DOHH2 (cell line): ENCODE measurements at regions not wholly inside any gene's neighbourhood (a gene's known extent, or its start where the extent isn't known, plus 50 kb on each side); places are given as distances from the start of the nearest gene placed in this dataset.

Experiments used
- H3F3A ChIP-seq: fragments of 200-600 bp; sonication (generic), shearing (Covaris generic); 2 replicates; pipeline ENCODE4 v1.6.0; 2016; ENCODE audit warnings: antibody characterized with exemption, mild to moderate bottlenecking; ENCODE audit not compliant: control insufficient read depth, insufficient read depth
- H3K27ac ChIP-seq: fragments of 200-600 bp; sonication (generic); 2 replicates; pipeline ENCODE4 v1.5.1; 2014; ENCODE audit warnings: low read depth, mild to moderate bottlenecking, low read length, moderate library complexity
- H3K27me3 ChIP-seq: fragments of 200-600 bp; sonication (generic); 2 replicates; pipeline ENCODE4 v1.6.1; 2014; ENCODE audit warnings: mild to moderate bottlenecking, low read length, mixed read lengths; ENCODE audit not compliant: control insufficient read depth
- H3K36me3 ChIP-seq: fragments of 200-600 bp; sonication (generic); 2 replicates; pipeline ENCODE4 v1.6.1; 2014; ENCODE audit warnings: mild to moderate bottlenecking, low read length, moderate library complexity, mixed read lengths; ENCODE audit not compliant: control insufficient read depth
- H3K4me1 ChIP-seq: fragments of 200-600 bp; sonication (generic); 2 replicates; pipeline ENCODE4 v1.6.1; 2014; ENCODE audit warnings: mild to moderate bottlenecking, low read length, mixed read lengths; ENCODE audit not compliant: control insufficient read depth
- H3K4me2 ChIP-seq: fragments of 200-600 bp; sonication (generic); 2 replicates; pipeline ENCODE4 v1.6.0; 2014; ENCODE audit warnings: mild to moderate bottlenecking, low read length, moderate library complexity
- H3K4me3 ChIP-seq: fragments of 200-600 bp; sonication (generic); 2 replicates; pipeline ENCODE4 v1.5.1; 2014; ENCODE audit warnings: mild to moderate bottlenecking, low read length, mixed read lengths
- H3K79me2 ChIP-seq: fragments of 200-600 bp; sonication (generic); 2 replicates; pipeline ENCODE4 v1.6.1; 2014; ENCODE audit warnings: mild to moderate bottlenecking, low read length, mixed read lengths; ENCODE audit not compliant: control insufficient read depth
- H3K9me2 ChIP-seq: fragments of 200-600 bp; sonication (generic); replicated peaks from 2 replicates; pipeline ENCODE4 v1.6.1; 2014; ENCODE audit warnings: mild to moderate bottlenecking, low read length, mixed read lengths; ENCODE audit not compliant: control insufficient read depth
- H3K9me3 ChIP-seq: fragments of 200-600 bp; sonication (generic); 2 replicates; pipeline ENCODE4 v1.6.1; 2014; ENCODE audit warnings: antibody characterized with exemption, low read length, mixed read lengths; ENCODE audit not compliant: control insufficient read depth, insufficient read depth
- H4K20me1 ChIP-seq: fragments of 200-600 bp; sonication (generic); 2 replicates; pipeline ENCODE4 v1.6.0; 2014; ENCODE audit warnings: low read depth, mild to moderate bottlenecking, antibody characterized with exemption, low read length, moderate library complexity; ENCODE audit not compliant: control insufficient read depth, insufficient read depth
- CTCF ChIP-seq: fragments of 200-600 bp; sonication (generic); IDR thresholded peaks from one replicate; pipeline ENCODE4 v1.5.1; 2014; ENCODE audit warnings: antibody characterized with exemption, mild to moderate bottlenecking, low read depth, low read length; ENCODE audit not compliant: poor library complexity, severe bottlenecking
- EZH2phosphoT487 ChIP-seq: fragments of 200-600 bp; sonication (generic); IDR thresholded peaks from 2 replicates; pipeline ENCODE4 v1.6.1; 2017; ENCODE audit warnings: borderline replicate concordance, mild to moderate bottlenecking, antibody characterized with exemption, low read length, moderate library complexity, mixed read lengths

GRCh38 chr6:90669846-90670245 is 83.0 kb upstream of the MAP3K7 start:
- Histone ChIP-seq H3K36me3 (no peaks in the 10 kb centered on the region), H4K20me1 (no peaks in the 10 kb centered on the region), H3K9me2 (no peaks in the 10 kb centered on the region), H3K4me1 (no peaks in the 10 kb centered on the region), H3F3A (no peaks in the 10 kb centered on the region), H3K4me3 (no peak overlapping the region), H3K79me2 (no peaks in the 10 kb centered on the region), H3K27ac (no peak overlapping the region), H3K27me3 (peaks cover 8% of the 10 kb centered on the region; the same call in 1 of the 2 replicates), H3K4me2 (no peak overlapping the region), H3K9me3 (no peaks in the 10 kb centered on the region)
- TF ChIP-seq EZH2phosphoT487 (no peak), CTCF (no peak)

GRCh38 chr6:90669420-90669819 is 82.5 kb upstream of the MAP3K7 start:
- H3K27me3 ChIP-seq, result peaks cover 8% of the 10 kb centered on the region; the same call in 1 of the 2 replicates
- H4K20me1 ChIP-seq, result no peaks in the 10 kb centered on the region
- H3K4me2 ChIP-seq, result no peak overlapping the region
- H3K27ac ChIP-seq, result no peak overlapping the region
- H3K36me3 ChIP-seq, result no peaks in the 10 kb centered on the region
- no peaks in the 10 kb centered on the region for H3K79me2 ChIP-seq
- no peaks in the 10 kb centered on the region for H3K9me3 ChIP-seq
- H3F3A ChIP-seq, result no peaks in the 10 kb centered on the region
- H3K4me1 ChIP-seq, result no peaks in the 10 kb centered on the region
- no peak for TF ChIP-seq EZH2phosphoT487
- no peak for TF ChIP-seq CTCF
- H3K9me2 ChIP-seq, result no peaks in the 10 kb centered on the region
- no peak overlapping the region for H3K4me3 ChIP-seq

- TF ChIP-seq EZH2phosphoT487 (no peak), CTCF (no peak)
- peaks cover 8% of the 10 kb centered on the region; the same call in 1 of the 2 replicates for H3K27me3 ChIP-seq
These were observed 81.3 kb upstream of the MAP3K7 start for GRCh38 chr6:90668141-90668540.

GRCh38 chr6:90663873-90664272 is 77.0 kb upstream of the MAP3K7 start:
- Histone ChIP-seq H3K9me3 (no peaks in the 10 kb centered on the region), H3K9me2 (no peaks in the 10 kb centered on the region), H3K4me2 (no peak overlapping the region)

More at GRCh38 chr6:90668141-90668540, 81.3 kb upstream of the MAP3K7 start:
- no peaks in the 10 kb centered on the region for H3K4me1 ChIP-seq
- H4K20me1 ChIP-seq, result no peaks in the 10 kb centered on the region
- H3K4me2 ChIP-seq, result no peak overlapping the region
- no peak overlapping the region for H3K4me3 ChIP-seq
- no peaks in the 10 kb centered on the region for H3K9me3 ChIP-seq
- no peaks in the 10 kb centered on the region for H3F3A ChIP-seq
- H3K9me2 ChIP-seq, result no peaks in the 10 kb centered on the region
- no peaks in the 10 kb centered on the region for H3K79me2 ChIP-seq
- H3K36me3 ChIP-seq, result no peaks in the 10 kb centered on the region
- H3K27ac ChIP-seq, result no peak overlapping the region

More at GRCh38 chr6:90663873-90664272, 77.0 kb upstream of the MAP3K7 start:
- H3F3A ChIP-seq, result no peaks in the 10 kb centered on the region
- no peaks in the 10 kb centered on the region for H3K36me3 ChIP-seq
- H3K4me3 ChIP-seq, result no peak overlapping the region
- H3K27me3 ChIP-seq, result peaks cover 8% of the 10 kb centered on the region; the same call in 1 of the 2 replicates
- no peak overlapping the region for H3K27ac ChIP-seq
- no peaks in the 10 kb centered on the region for H3K4me1 ChIP-seq
- H4K20me1 ChIP-seq, result no peaks in the 10 kb centered on the region
- H3K79me2 ChIP-seq, result no peaks in the 10 kb centered on the region
- no peak for TF ChIP-seq EZH2phosphoT487
- no peak for TF ChIP-seq CTCF
